OCI-LY7 (cell line): ENCODE measurements at regions not wholly inside any gene's neighbourhood (a gene's known extent, or its start where the extent isn't known, plus 50 kb on each side); places are given as distances from the start of the nearest gene placed in this dataset. TPM values are rescaled to one million over a fixed set of nuclear protein-coding genes. Genes with fewer than 3 reads are reported as not detected.

Experiments
- microRNA-seq: library from miRNA; unstranded; fragments of <30 nt; microRNA quantifications from one replicate; pipeline ENCODE4 v1.2.0, GENCODE V29; 2022; ENCODE audit warnings: borderline replicate concordance
- small RNA-seq: library from RNA; depleted of rRNA; stranded (forward); fragments of <200 nt; gene quantifications from one replicate; pipeline ENCODE3, GENCODE V24; 2014

Small RNA genes lying in the stretch of these regions (microRNA-seq; reads per million reads assigned to microRNA genes)
- not detected for gene MIR4306

Small RNA genes lying in the stretch of these regions (small RNA-seq; reads per million reads assigned to genes)
- not detected for gene MIR4306
- gene RF00402 = not detected
